Transverse colon (tissue), 4 donors: ENCODE measurements at regions not wholly inside any gene's neighbourhood (a gene's known extent, or its start where the extent isn't known, plus 50 kb on each side); places are given as distances from the start of the nearest gene placed in this dataset.
"Not testable (repeated sequence)": the region's sequence is repeated elsewhere in the genome, so short reads cannot be mapped to it uniquely, and the experiment has no call there.

Source experiments
- DNase-seq: peaks from one replicate; pipeline ENCODE4 v3.0.0-alpha.2; 2019
- H3K27ac ChIP-seq, 4 donors: fragments of 200-600 bp; sonication (generic); 2 replicates each; pipeline ENCODE4 v1.5.1; 2016 to 2018; ENCODE audit warnings: inconsistent platforms in 4 of 4
- H3K27me3 ChIP-seq: fragments of 200-600 bp; sonication (generic); 2 replicates; pipeline ENCODE4 v1.5.1; 2017; ENCODE audit warnings: inconsistent platforms
- H3K36me3 ChIP-seq, 4 donors: fragments of 200-600 bp; sonication (generic); 2 replicates each; pipeline ENCODE4 v1.5.1; 2017 to 2019; ENCODE audit warnings: inconsistent platforms in 4 of 4
- H3K4me1 ChIP-seq, 4 donors: fragments of 200-600 bp; sonication (generic); 2 replicates each; pipeline ENCODE4 v1.5.1; 2017 to 2020; ENCODE audit warnings: inconsistent platforms in 4 of 4
- H3K4me3 ChIP-seq, 4 donors: fragments of 200-600 bp; sonication (generic); 1 replicate in 1 of 4; 2 replicates in 3 of 4; pipeline versions ENCODE4 v1.5.1 to v1.6.1; 2017 to 2019; ENCODE audit warnings: inconsistent platforms in 4 of 4
- H3K9me3 ChIP-seq, 2 donors: fragments of 200-600 bp; sonication (generic); 2 replicates each; pipeline ENCODE4 v1.5.1; 2017 to 2019; ENCODE audit warnings: inconsistent platforms in 2 of 2
- CTCF ChIP-seq, 5 experiments: fragments of 200-600 bp in 3 of 5; fragments of 450-650 bp in 2 of 5; sonication (generic) in 3 of 5; IDR thresholded peaks; 1 replicate in 2 of 5; 2 replicates in 3 of 5; pipeline ENCODE4 v1.5.1; 2016 to 2017; ENCODE audit warnings: antibody characterized with exemption in 5 of 5, inconsistent platforms in 3 of 5, mild to moderate bottlenecking in 2 of 5, moderate library complexity in 1 of 5
- EP300 ChIP-seq: sonication (generic); formaldehyde crosslinking; IDR thresholded peaks from one replicate; pipeline ENCODE4 v1.6.1; 2017; ENCODE audit warnings: antibody characterized with exemption, low read depth
- POLR2A ChIP-seq: fragments of 450-650 bp; IDR thresholded peaks from one replicate; pipeline ENCODE4 v1.6.1; 2016; ENCODE audit warnings: antibody characterized with exemption, mild to moderate bottlenecking, moderate library complexity
- POLR2AphosphoS5 ChIP-seq, 3 donors: sonication (generic); formaldehyde crosslinking; IDR thresholded peaks; one replicate each; pipeline ENCODE4 v1.6.1; 2016; ENCODE audit warnings: antibody characterized with exemption in 3 of 3
- WGBS, 2 donors: methylation state at CpG; one replicate each; pipeline ENCODE4 v1.1.5; 2018; ENCODE audit warnings: low coverage in 1 of 2; 5-methylcytosine and 5-hydroxymethylcytosine counted together
- in situ Hi-C, 4 donors: fragments of 200-750 bp; cut with MboI; loops; one replicate each; pipeline versions ENCODE4 v1.15.0 to v1.15.1; 2017; ENCODE audit warnings: low sequenced_read_pairs in 3 of 4, low pct_ligation_motif_present in 1 of 4, low pct_unique_long_range_greater_than_20kb in 1 of 4
- intact Hi-C: fragments of 100-400 bp; cut with DNase I; formaldehyde crosslinking; loops from one replicate; pipeline ENCODE4 v1.15.1; 2023; ENCODE audit warnings: low total_unique reads

- no peak for TF ChIP-seq CTCF (IDR thresholded peaks at IDR 0.05)
- no peak for TF ChIP-seq POLR2A
- TF ChIP-seq POLR2AphosphoS5 (IDR thresholded peaks at IDR 0.05): no peak
- TF ChIP-seq EP300: no peak
- Histone ChIP-seq H3K4me3 (no peak overlapping the region), H3K27ac (no peak overlapping the region), H3K27me3 (no peaks in the 10 kb centered on the region), H3K9me3 (no peaks in the 10 kb centered on the region), H3K36me3 (no peaks in the 10 kb centered on the region), H3K4me1 (no peaks in the 10 kb centered on the region)
- DNase-seq: no peak
- in situ Hi-C loops (no loop called here), intact Hi-C loops (no loop called here)
- WGBS, 2 donors: 82 to 93% methylated on average over 5 of the region's 5 CpGs
Observed at GRCh38 chr3:144893980-144894379, 922.4 kb downstream of the DIPK2A start.

GRCh38 chr3:144894576-144894975 lies 923.0 kb downstream of the DIPK2A start:
- H3K36me3 ChIP-seq: no peaks in the 10 kb centered on the region
- no peak for TF ChIP-seq POLR2A
- TF ChIP-seq EP300: no peak
- TF ChIP-seq CTCF (IDR thresholded peaks at IDR 0.05): no peak
- no peak for TF ChIP-seq POLR2AphosphoS5 (IDR thresholded peaks at IDR 0.05)
- H3K9me3 ChIP-seq: no peaks in the 10 kb centered on the region
- no peaks in the 10 kb centered on the region for H3K4me1 ChIP-seq
- WGBS, 2 donors: 76 to 93% methylated on average over 2 of the region's 2 CpGs
- DNase-seq: no peak
- no peaks in the 10 kb centered on the region for H3K27me3 ChIP-seq
- H3K4me3 ChIP-seq: no peak overlapping the region
- intact Hi-C loops: no loop called here
- H3K27ac ChIP-seq: no peak overlapping the region
- in situ Hi-C loops: no loop called here

DNA sequence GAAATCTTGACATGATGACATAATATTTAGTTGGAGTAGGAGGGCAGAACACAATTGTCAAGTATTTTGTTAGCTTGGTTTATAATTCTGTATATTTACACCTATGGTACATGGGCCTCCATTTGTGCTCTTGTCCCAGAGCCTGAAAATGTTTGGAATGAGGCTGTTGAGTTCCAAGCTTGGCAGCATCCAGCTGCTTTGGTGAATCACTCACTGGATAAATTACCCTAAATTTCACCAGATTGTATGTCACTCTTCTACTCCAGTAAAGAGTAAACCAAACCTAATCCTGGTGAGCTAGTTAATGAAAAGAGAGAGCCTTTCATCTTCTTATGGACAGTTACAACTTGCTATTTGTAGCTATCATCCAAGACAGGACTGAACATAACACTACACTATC lies 928.7 kb downstream of the DIPK2A start:
- no peaks in the 10 kb centered on the region for H3K27me3 ChIP-seq
- no peaks in the 10 kb centered on the region for H3K36me3 ChIP-seq
- H3K9me3 ChIP-seq: no peaks in the 10 kb centered on the region
- H3K4me3 ChIP-seq: no peak overlapping the region
- in situ Hi-C loops: no loop called here
- no peak for DNase-seq
- H3K4me1 ChIP-seq: no peaks in the 10 kb centered on the region
- TF ChIP-seq POLR2AphosphoS5 (IDR thresholded peaks at IDR 0.05): no peak
- TF ChIP-seq CTCF (IDR thresholded peaks at IDR 0.05): no peak
- no peak for TF ChIP-seq EP300
- no peak for TF ChIP-seq POLR2A
- intact Hi-C loops: no loop called here
- no peak overlapping the region for H3K27ac ChIP-seq

- in situ Hi-C loops, H3K9me3 ChIP-seq, H3K4me3 ChIP-seq, H3K27me3 ChIP-seq, DNase-seq, H3K36me3 ChIP-seq, intact Hi-C loops, H3K27ac ChIP-seq, H3K4me1 ChIP-seq: not testable (repeated sequence)
- WGBS, 2 donors: 48 to 76% methylated on average over 2 to 3 of the region's 3 CpGs
Observed at GRCh38 chr3:144907581-144907980, 936.0 kb downstream of the DIPK2A start.

- DNase-seq: no peak
- no peaks in the 10 kb centered on the region for H3K36me3 ChIP-seq
- in situ Hi-C loops: no loop called here
- H3K4me1 ChIP-seq: no peaks in the 10 kb centered on the region
- H3K27me3 ChIP-seq: no peaks in the 10 kb centered on the region
- TF ChIP-seq CTCF (IDR thresholded peaks at IDR 0.05) (no peak), EP300 (no peak), POLR2A (no peak), POLR2AphosphoS5 (IDR thresholded peaks at IDR 0.05) (no peak)
- intact Hi-C loops: no loop called here
- no peak overlapping the region for H3K27ac ChIP-seq
- H3K9me3 ChIP-seq: no peaks in the 10 kb centered on the region
- WGBS, 2 donors: 87 to 88% methylated on average over 1 to 7 of the region's 7 CpGs
- no peak overlapping the region for H3K4me3 ChIP-seq
Observed at GRCh38 chr3:144912968-144913367, 941.3 kb downstream of the DIPK2A start.
